ENCODE measurements at regions not wholly inside any gene's neighbourhood (a gene's known extent, or its start where the extent isn't known, plus 50 kb on each side); places are given as distances from the start of the nearest gene placed in this dataset.
"Not testable (repeated sequence)": the region's sequence is repeated elsewhere in the genome, so short reads cannot be mapped to it uniquely, and the experiment has no call there.

GRCh38 chr14:30275604-30276003 is 283.4 kb upstream of the G2E3 start:
- H3K4me3 ChIP-seq (ENCODE audit: low read length): no peak overlapping the region
- DNase-seq (ENCODE audit: low read depth): no peak

GRCh38 chr14:30277268-30277667 is 281.7 kb upstream of the G2E3 start:
- H3K4me3 ChIP-seq (ENCODE audit: low read length): no peak overlapping the region
- no peak for DNase-seq (ENCODE audit: low read depth)
- TF ChIP-seq, protein P1, sequence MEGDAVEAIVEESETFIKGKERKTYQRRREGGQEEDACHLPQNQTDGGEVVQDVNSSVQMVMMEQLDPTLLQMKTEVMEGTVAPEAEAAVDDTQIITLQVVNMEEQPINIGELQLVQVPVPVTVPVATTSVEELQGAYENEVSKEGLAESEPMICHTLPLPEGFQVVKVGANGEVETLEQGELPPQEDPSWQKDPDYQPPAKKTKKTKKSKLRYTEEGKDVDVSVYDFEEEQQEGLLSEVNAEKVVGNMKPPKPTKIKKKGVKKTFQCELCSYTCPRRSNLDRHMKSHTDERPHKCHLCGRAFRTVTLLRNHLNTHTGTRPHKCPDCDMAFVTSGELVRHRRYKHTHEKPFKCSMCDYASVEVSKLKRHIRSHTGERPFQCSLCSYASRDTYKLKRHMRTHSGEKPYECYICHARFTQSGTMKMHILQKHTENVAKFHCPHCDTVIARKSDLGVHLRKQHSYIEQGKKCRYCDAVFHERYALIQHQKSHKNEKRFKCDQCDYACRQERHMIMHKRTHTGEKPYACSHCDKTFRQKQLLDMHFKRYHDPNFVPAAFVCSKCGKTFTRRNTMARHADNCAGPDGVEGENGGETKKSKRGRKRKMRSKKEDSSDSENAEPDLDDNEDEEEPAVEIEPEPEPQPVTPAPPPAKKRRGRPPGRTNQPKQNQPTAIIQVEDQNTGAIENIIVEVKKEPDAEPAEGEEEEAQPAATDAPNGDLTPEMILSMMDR (conservative IDR thresholded peaks at IDR 0.05; ENCODE audit: low read length): no peak

More at GRCh38 chr14:30275604-30276003, 283.4 kb upstream of the G2E3 start:
- TF ChIP-seq, protein P1 (conservative IDR thresholded peaks at IDR 0.05; ENCODE audit: low read length): no peak

GRCh38 chr14:30278856-30279255 is 280.1 kb upstream of the G2E3 start:
- DNase-seq (ENCODE audit: low read depth): not testable (repeated sequence)

DNA sequence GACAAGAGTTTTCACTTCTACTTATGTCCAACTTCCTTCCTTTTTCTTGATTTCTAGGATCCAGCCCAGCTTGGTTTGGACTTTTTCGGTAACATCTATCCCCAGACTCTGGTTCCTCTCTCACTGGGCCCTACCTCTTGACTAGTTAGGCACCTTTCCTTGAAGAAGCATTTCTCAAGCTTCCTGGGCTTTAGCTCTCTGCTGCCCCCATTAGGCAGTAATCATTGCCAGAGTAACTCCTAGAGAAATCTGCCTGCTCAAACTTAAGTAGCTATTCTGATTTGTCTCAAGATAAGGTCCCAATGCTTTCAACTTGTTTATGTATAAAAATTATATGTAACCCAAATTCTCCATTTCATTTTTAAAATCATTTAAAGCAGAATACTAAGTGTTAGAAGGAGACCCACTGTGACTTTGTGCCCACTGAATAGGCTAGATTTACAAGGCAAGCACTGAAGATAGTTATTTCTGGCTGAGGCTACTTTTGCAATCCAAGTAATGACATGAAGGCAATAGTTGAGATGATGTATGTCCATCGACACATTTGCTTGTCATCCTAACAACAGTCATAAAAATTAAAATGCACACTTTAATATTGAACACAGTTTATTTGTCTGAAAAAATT is 275.0 kb upstream of the G2E3 start:
- TF ChIP-seq, protein P1 (conservative IDR thresholded peaks at IDR 0.05; ENCODE audit: low read length): peak; percentile 85
- H3K4me3 ChIP-seq (ENCODE audit: low read length): no peak overlapping the region
- DNase-seq (ENCODE audit: low read depth): peak; percentile 52

More at GRCh38 chr14:30278856-30279255, 280.1 kb upstream of the G2E3 start:
- H3K4me3 ChIP-seq (ENCODE audit: low read length): not testable (repeated sequence)

DNA sequence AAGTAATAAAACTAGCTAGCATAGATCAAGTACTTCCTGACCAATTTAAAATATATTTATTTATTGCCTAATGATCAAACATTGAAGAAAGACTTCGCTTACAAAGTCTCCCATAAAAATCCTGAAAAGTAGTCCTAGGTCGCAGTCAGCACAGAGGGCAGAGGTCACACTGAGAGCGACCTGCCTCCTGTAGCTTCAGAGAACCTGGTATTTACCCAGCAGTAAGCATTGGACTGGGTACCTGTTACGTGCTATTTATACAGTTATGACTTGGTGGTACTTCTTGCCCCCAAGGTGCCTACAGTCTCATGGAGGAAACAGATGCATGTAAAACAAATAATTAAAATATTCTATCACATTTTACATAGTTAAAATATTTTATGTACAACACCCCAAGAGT is 274.1 kb upstream of the G2E3 start:
- H3K4me3 ChIP-seq (ENCODE audit: low read length): no peak overlapping the region
- DNase-seq (ENCODE audit: low read depth): no peak
- TF ChIP-seq, protein P1 (conservative IDR thresholded peaks at IDR 0.05; ENCODE audit: low read length): no peak

DNA sequence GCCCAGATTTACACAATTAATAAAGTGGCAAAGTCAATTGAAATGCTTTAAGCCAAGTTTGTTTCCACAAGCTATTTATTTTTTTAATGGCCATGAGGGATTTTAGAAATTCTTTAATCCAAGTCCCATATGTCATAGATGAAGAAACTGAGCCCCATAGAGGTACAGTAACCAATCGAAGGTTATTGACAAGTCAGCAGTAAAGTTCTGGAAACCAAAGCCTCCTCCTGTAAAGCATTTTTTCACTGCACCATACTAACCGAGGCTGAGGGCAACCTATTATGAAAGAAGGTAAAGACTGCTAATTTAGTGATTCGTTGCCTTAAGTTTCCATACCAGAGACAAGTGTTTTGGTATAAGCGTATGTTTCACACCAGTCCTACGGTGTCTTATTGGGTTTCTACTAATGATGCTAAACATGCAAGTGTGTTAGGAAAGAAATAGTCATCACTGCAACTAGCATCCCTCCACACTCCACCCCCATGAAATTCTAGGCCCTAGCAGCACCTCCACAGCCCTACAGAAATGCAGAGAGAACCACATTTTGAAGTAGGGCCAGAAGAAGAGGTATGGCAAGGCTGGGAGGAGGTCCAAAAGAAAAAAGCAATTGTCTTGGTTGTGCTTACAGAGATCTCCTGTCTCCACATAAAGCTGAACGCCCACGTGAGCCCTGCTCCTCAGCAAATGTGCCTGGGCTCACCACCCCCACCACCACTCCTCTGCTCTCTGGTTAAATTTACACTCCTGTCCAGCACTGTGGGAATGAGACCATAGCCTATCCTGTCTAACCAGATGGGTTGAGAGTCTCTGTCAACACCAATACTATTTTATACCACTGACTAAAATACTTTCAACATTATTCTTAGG is 271.1 kb upstream of the G2E3 start:
- peak; percentile 27 for DNase-seq (ENCODE audit: low read depth)
- no peak overlapping the region for H3K4me3 ChIP-seq (ENCODE audit: low read length)
- TF ChIP-seq, protein P1 (conservative IDR thresholded peaks at IDR 0.05; ENCODE audit: low read length): no peak

- peak; percentile 4 for DNase-seq (ENCODE audit: low read depth)
- TF ChIP-seq, protein P1 (conservative IDR thresholded peaks at IDR 0.05; ENCODE audit: low read length): no peak
Observed at GRCh38 chr14:30290001-30290400, 269.0 kb upstream of the G2E3 start.

More at GRCh38 chr14:30290001-30290400, 269.0 kb upstream of the G2E3 start:
- H3K4me3 ChIP-seq (ENCODE audit: low read length): no peak overlapping the region
